Stimulated activated CD8-positive, alpha-beta memory T cell treated with anti-CD3 and anti-CD28 coated beads, Interleukin-2, amount 100 ng/mL, for 1 hour (primary cell): ENCODE measurements at regions not wholly inside any gene's neighbourhood (a gene's known extent, or its start where the extent isn't known, plus 50 kb on each side); places are given as distances from the start of the nearest gene placed in this dataset.
"Not testable (repeated sequence)": the region's sequence is repeated elsewhere in the genome, so short reads cannot be mapped to it uniquely, and the experiment has no call there.

Experiments
- DNase-seq, 2 donors: peaks; one replicate each; pipeline ENCODE4 v3.0.0-alpha.2; 2020; ENCODE audit warnings: low read depth in 2 of 2

DNA sequence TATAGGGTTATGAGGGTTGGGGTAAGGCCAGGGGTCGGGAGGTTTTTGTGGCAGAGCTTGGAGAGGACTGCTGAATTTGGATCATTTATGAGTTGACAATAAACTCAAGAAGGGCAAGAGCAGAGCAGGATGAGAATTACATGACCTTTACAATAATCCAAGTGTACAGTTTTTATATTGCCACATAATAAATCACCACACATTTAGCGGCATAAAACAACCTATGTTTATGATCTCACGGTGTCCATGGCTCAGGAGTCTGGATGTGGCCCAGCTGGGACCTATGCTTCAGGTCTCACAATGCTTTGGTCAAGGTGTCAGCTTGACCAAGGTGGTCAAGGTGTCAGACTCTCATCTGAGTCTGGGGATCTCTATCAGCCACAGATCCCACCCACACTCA lies 118.3 kb upstream of the WSCD1 start:
- no peak for DNase-seq

DNA sequence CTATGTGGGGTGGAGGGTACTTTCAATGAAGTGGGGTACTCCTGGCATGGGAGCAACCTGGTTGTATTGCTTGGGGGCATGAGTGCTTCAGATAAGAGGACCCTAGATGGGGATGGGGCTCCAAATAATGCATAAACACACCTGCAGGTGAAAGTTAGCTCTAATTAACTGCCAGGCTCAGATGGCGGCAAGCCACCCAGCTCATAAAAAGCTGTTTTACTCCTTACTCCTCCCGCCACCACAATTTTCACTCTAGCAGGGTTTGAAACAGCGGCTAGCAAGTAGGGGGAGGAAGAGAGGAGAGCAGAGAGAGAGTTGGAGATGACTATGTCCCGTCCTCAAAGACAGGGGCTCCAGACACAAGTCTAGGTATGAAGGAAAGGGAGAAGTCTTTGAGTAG lies 117.7 kb upstream of the WSCD1 start:
- DNase-seq, result no peak

DNA sequence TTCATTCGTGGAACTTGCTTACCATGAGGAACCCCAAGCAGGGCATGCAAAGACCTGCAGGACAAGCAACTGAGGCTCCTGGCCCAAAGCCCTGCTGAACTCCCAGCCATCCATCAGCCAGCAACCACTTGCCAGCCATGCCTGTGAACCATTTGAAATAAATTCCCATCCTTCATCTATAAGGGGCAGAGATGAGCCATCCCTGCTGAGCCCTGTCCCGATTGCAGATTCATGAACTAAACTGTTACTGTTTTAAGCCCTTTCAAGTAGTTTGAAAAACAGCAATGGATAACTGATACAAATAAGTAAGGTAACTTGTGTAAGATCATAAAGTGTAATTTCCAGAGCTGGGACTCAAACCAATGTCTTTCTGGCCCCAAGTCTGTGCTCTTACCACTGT lies 114.4 kb upstream of the WSCD1 start:
- no peak for DNase-seq

GRCh38 chr17:5958850-5959249 lies 111.3 kb upstream of the WSCD1 start:
- no peak for DNase-seq

DNA sequence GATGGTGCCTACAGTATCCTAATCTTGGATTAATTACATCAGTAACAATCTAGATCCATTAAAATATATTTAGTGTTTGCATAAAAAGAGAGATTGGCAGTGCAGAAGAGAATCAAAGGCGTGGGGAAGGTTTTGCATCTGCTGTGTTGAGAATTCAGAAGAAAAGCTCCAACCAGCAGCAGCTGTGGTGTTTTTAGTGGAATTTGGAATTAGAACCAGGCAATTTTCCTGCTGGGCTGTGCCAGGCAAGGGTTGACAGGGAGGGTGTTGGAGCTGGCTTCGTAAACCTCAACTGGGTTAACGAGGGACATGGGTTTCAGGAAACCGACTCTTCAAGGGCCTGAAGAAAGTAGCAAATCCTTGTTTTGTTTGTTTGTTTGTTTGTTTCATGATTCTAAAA lies 107.8 kb upstream of the WSCD1 start:
- DNase-seq, result no peak

DNA sequence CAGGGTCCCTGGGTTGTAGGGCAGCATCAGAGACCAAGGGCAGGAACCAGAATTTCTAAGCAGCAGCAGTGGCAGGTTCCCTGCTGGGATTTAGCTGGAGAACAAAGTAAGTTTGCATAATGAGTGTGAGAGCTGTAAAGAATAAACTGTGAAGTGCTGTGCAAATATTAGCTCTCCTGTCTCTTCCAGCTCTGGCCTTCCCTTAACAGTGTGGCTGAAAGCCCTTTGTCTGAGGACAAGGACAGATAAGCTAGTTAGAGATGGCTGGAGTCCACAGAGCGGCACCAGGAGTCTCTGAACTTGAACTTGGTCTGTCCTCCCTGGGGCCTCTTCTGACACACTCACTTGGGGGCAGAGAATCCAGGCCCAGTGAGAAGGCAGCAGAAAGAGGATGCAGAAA lies 98.2 kb upstream of the WSCD1 start:
- DNase-seq, result no peak

- no peak for DNase-seq
These were observed 96.8 kb upstream of the WSCD1 start for GRCh38 chr17:5973410-5973809.

- no peak for DNase-seq
These were observed 94.5 kb upstream of the WSCD1 start for GRCh38 chr17:5975661-5976060.

- DNase-seq, result no peak
These were observed 93.9 kb upstream of the WSCD1 start for GRCh38 chr17:5976251-5976650.

GRCh38 chr17:5978496-5978895 lies 91.7 kb upstream of the WSCD1 start:
- no peak for DNase-seq

DNA sequence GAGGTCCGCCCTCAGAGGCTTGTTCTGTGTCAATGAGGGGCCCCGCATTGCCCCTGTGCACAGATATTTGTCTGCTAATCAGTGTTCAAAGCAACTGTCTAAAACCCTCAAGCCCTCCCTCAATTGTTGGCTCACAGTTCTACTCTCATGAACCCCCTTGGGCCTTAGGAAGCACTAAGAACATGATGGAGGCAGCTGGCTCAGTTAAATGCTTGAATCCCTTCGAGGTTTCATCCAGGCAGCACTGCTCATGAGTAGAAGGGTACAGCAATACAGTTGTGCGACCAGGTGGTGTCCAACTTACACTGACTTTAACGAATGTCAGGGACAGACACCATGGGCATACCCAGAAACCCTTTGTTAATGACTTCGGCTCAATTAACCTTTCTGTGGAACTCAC lies 89.2 kb upstream of the WSCD1 start:
- DNase-seq, result no peak

- DNase-seq, result no peak
These were observed 83.5 kb upstream of the WSCD1 start for GRCh38 chr17:5986644-5987043.

DNA sequence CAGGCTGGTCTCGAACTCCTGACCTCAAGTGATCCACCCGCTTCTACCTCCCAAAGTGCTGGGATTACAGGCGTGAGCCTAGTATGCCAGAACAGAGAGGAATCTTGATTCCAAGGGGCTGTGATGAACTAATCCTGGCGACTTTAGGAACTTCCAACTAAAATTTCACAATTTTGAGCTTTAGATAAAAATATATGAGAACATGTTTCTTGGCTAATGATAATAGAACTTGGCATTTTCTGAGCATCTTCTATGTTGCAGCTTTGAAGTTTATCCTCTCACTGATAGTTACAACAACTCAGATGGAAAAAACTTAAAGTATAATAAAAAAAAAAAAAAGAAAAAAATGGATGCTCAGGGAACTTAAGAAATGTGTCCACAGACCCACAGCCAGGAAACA lies 69.8 kb upstream of the WSCD1 start:
- DNase-seq, result no peak

DNA sequence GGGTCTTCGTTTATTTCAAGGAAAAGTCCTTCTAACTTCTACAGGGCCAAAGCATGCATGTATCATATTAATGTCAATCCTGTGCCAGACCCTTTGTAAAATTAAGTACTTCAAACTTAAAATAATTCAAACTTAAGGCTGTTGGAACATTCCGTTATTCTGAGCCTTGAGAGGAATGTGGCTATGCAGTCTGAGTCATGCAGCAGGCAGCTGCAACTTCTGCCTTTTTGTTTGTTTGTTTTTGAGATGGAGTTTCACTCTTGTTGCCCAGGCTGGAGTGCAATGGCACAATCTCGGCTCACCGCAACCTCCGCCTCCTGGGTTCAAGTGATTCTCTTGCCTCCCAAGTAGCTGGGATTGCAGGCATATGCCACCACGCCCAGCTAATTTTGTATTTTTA lies 67.0 kb upstream of the WSCD1 start:
- DNase-seq, result not testable (repeated sequence)

- no peak for DNase-seq
These were observed 64.2 kb upstream of the WSCD1 start for GRCh38 chr17:6005939-6006338.

DNA sequence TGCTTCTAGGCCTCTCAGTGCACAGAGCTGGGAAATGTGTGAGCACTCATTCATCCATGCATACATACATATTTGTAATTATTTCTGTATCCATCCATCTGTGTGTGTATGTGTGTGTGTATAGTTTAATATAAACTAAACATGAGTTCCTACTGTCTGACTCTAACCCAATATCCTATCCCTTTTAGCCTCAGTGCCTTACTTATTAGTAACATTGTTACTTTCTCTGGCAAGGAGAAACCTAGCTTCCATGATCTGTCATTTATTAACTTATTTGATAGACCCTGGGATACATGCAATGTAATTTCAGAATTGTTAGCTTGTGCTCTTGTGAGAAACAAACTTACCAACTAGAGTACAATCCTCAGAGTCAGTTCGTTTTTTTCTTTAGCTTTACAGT lies 59.0 kb upstream of the WSCD1 start:
- no peak for DNase-seq

DNA sequence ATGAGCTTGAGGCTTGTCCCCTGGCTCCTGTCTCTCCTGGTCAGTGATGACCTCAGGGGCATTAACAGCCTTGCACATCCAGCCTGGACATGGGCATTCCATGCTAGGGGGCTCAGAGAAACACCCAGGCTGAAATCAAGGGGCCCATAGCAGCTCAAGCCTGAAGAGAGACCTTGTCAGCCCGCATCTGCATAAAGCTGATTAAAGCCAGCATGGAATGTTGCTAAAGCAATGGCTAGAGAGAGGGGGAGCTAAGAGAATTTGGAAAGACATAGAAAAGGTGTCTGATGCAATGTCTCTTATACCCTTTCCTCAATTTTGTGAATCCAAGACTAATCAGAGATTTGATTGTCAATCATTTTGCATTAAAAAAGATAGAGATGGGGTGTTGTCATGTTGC lies 51.4 kb upstream of the WSCD1 start:
- no peak for DNase-seq

DNA sequence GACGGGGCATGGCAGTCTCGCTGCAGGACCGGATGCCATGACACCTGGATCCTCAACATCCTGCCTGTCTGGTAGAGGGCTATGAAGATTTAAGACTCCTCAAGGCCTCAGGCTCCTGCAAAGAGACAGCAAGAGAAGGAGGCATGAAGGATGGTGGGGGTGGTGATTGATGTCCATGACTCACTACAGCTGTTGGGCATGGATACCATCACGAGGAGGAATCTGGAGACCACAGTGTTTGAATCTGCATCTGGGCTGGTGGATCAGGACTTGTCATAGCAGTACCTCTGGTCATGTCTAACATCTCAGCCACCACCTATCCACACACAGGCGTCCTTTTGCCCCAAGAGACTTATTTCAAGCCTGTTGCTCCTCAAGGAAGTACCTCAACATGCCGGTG lies 50.2 kb upstream of the WSCD1 start:
- DNase-seq, result no peak

- no peak for DNase-seq
These were observed 49.7 kb upstream of the WSCD1 start for GRCh38 chr17:6020376-6021010.
